ENCODE measurements at regions not wholly inside any gene's neighbourhood (a gene's known extent, or its start where the extent isn't known, plus 50 kb on each side); places are given as distances from the start of the nearest gene placed in this dataset.

- no peak for DNase-seq (ENCODE audit: low read depth in 4 of 4, low spot score in 3 of 4)
Observed at GRCh38 chr18:5091741-5092140, 105.3 kb downstream of the AKAIN1 start.

GRCh38 chr18:5075297-5075696 is 121.8 kb downstream of the AKAIN1 start:
- DNase-seq (ENCODE audit: low read depth in 4 of 4, low spot score in 3 of 4), result no peak

GRCh38 chr18:5073026-5073944 is 123.8 kb downstream of the AKAIN1 start:
- DNase-seq (ENCODE audit: low read depth in 4 of 4, low spot score in 3 of 4), result peak in 3 of 4 donors; percentile 4 to 14 (median 5)

- no peak for DNase-seq (ENCODE audit: low read depth in 4 of 4, low spot score in 3 of 4)
Observed at GRCh38 chr18:5068851-5069250, 128.2 kb downstream of the AKAIN1 start.

- DNase-seq (ENCODE audit: low read depth in 4 of 4, low spot score in 3 of 4), result no peak
Observed at GRCh38 chr18:5066380-5066977, 130.6 kb downstream of the AKAIN1 start.

- no peak for DNase-seq (ENCODE audit: low read depth in 4 of 4, low spot score in 3 of 4)
Observed at GRCh38 chr18:5065615-5066014, 131.4 kb downstream of the AKAIN1 start.

GRCh38 chr18:5064841-5065370 is 132.2 kb downstream of the AKAIN1 start:
- DNase-seq (ENCODE audit: low read depth in 4 of 4, low spot score in 3 of 4), result no peak

GRCh38 chr18:5061785-5062184 is 135.3 kb downstream of the AKAIN1 start:
- no peak for DNase-seq (ENCODE audit: low read depth in 4 of 4, low spot score in 3 of 4)

- no peak for DNase-seq (ENCODE audit: low read depth in 4 of 4, low spot score in 3 of 4)
Observed at GRCh38 chr18:5060543-5060942, 136.5 kb downstream of the AKAIN1 start.

GRCh38 chr18:5059696-5060032 is 137.4 kb downstream of the AKAIN1 start:
- DNase-seq (ENCODE audit: low read depth in 4 of 4, low spot score in 3 of 4), result no peak

- no peak for DNase-seq (ENCODE audit: low read depth in 4 of 4, low spot score in 3 of 4)
Observed at GRCh38 chr18:5058768-5059695, 138.0 kb downstream of the AKAIN1 start.

GRCh38 chr18:5057386-5058348 is 139.4 kb downstream of the AKAIN1 start:
- peak; percentile 38 to 56 (median 46) for DNase-seq (ENCODE audit: low read depth in 4 of 4, low spot score in 3 of 4)

- DNase-seq (ENCODE audit: low read depth in 4 of 4, low spot score in 3 of 4), result no peak
Observed at GRCh38 chr18:5052491-5052890, 144.6 kb downstream of the AKAIN1 start.

- DNase-seq (ENCODE audit: low read depth in 4 of 4, low spot score in 3 of 4), result no peak
Observed at GRCh38 chr18:5051207-5051606, 145.8 kb downstream of the AKAIN1 start.

- no peak for DNase-seq (ENCODE audit: low read depth in 4 of 4, low spot score in 3 of 4)
Observed at GRCh38 chr18:5049124-5049523, 147.9 kb downstream of the AKAIN1 start.

- no peak for DNase-seq (ENCODE audit: low read depth in 4 of 4, low spot score in 3 of 4)
Observed at GRCh38 chr18:5040476-5040875, 156.6 kb downstream of the AKAIN1 start.

- DNase-seq (ENCODE audit: low read depth in 4 of 4, low spot score in 3 of 4), result no peak
Observed at GRCh38 chr18:5036523-5036922, 160.5 kb downstream of the AKAIN1 start.

- no peak for DNase-seq (ENCODE audit: low read depth in 4 of 4, low spot score in 3 of 4)
Observed at GRCh38 chr18:5031216-5031615, 165.8 kb downstream of the AKAIN1 start.

- no peak for DNase-seq (ENCODE audit: low read depth in 4 of 4, low spot score in 3 of 4)
Observed at GRCh38 chr18:5030636-5031035, 166.4 kb downstream of the AKAIN1 start.

GRCh38 chr18:5029592-5029991 is 167.5 kb downstream of the AKAIN1 start:
- no peak for DNase-seq (ENCODE audit: low read depth in 4 of 4, low spot score in 3 of 4)
